IgD-negative memory B cell (primary cell): ENCODE measurements at regions not wholly inside any gene's neighbourhood (a gene's known extent, or its start where the extent isn't known, plus 50 kb on each side); places are given as distances from the start of the nearest gene placed in this dataset.
"Not testable (repeated sequence)": the region's sequence is repeated elsewhere in the genome, so short reads cannot be mapped to it uniquely, and the experiment has no call there.

Experiments
- H3K27ac Mint-ChIP-seq, 3 donors: one replicate each; pipeline ENCODE4 v1.8.0; 2020 to 2022; ENCODE audit warnings: mild to moderate bottlenecking in 3 of 3, mixed read lengths in 3 of 3, moderate library complexity in 1 of 3
- H3K27me3 Mint-ChIP-seq: one replicate; pipeline ENCODE4 v1.8.0; 2021; ENCODE audit warnings: mixed read lengths
- H3K36me3 Mint-ChIP-seq: one replicate; pipeline ENCODE4 v1.8.0; 2020; ENCODE audit warnings: mild to moderate bottlenecking, mixed read lengths
- H3K4me1 Mint-ChIP-seq, 3 donors: one replicate each; pipeline ENCODE4 v1.8.0; 2020 to 2022; ENCODE audit warnings: mixed read lengths in 3 of 3, mild to moderate bottlenecking in 1 of 3
- H3K4me3 Mint-ChIP-seq, 4 donors: one replicate each; pipeline ENCODE4 v1.8.0; 2020 to 2022; ENCODE audit warnings: mild to moderate bottlenecking in 4 of 4, mixed read lengths in 4 of 4, moderate library complexity in 3 of 4
- H3K9me3 Mint-ChIP-seq, 3 donors: one replicate each; pipeline ENCODE4 v1.8.0; 2020 to 2021; ENCODE audit warnings: mixed read lengths in 3 of 3, mild to moderate bottlenecking in 1 of 3

- peaks cover 2% of the 10 kb centered on the region for H3K27me3 Mint-ChIP-seq
- H3K9me3 Mint-ChIP-seq, result peaks cover 2 to 4% (median 3%) of the 10 kb centered on the region in 3 donors
- H3K4me3 Mint-ChIP-seq, result no peak overlapping the region
- H3K36me3 Mint-ChIP-seq, result no peaks in the 10 kb centered on the region
- no peaks in the 10 kb centered on the region for H3K4me1 Mint-ChIP-seq
- H3K27ac Mint-ChIP-seq, result no peak overlapping the region
Measured at GRCh38 chr16:19980632-19981265, 92.9 kb downstream of the GPR139 start.

GRCh38 chr16:19979638-19980037, 94.1 kb downstream of the GPR139 start:
- H3K27ac Mint-ChIP-seq, result no peak overlapping the region
- H3K36me3 Mint-ChIP-seq, result no peaks in the 10 kb centered on the region
- peaks cover 3 to 9% (median 3%) of the 10 kb centered on the region in 3 donors for H3K9me3 Mint-ChIP-seq
- no peaks in the 10 kb centered on the region for H3K4me1 Mint-ChIP-seq
- H3K27me3 Mint-ChIP-seq, result peaks cover 2% of the 10 kb centered on the region
- no peak overlapping the region for H3K4me3 Mint-ChIP-seq

GRCh38 chr16:19974607-19975006, 90.0 kb upstream of the GPRC5B start:
- Mint-ChIP-seq H3K36me3 (no peaks in the 10 kb centered on the region), H3K27me3 (peaks cover 2% of the 10 kb centered on the region), H3K4me3 (no peak overlapping the region), H3K9me3 (peaks cover 2 to 9% (median 2%) of the 10 kb centered on the region in 3 donors), H3K27ac (no peak overlapping the region), H3K4me1 (no peaks in the 10 kb centered on the region)

- no peaks in the 10 kb centered on the region for H3K27me3 Mint-ChIP-seq
- H3K36me3 Mint-ChIP-seq, result no peaks in the 10 kb centered on the region
- H3K4me3 Mint-ChIP-seq, result no peak overlapping the region
- H3K9me3 Mint-ChIP-seq, result peaks cover 2 to 5% (median 2%) of the 10 kb centered on the region in 3 donors
- H3K4me1 Mint-ChIP-seq, result no peaks in the 10 kb centered on the region
- no peak overlapping the region for H3K27ac Mint-ChIP-seq
Measured at GRCh38 chr16:19972111-19972510, 87.5 kb upstream of the GPRC5B start.

- peaks cover 0 to 2% (median 0%) of the 10 kb centered on the region in 3 donors for H3K9me3 Mint-ChIP-seq
- H3K4me1 Mint-ChIP-seq, result no peaks in the 10 kb centered on the region
- H3K4me3 Mint-ChIP-seq, result no peak overlapping the region
- H3K27me3 Mint-ChIP-seq, result no peaks in the 10 kb centered on the region
- H3K27ac Mint-ChIP-seq, result peak overlapping the region in 1 of 3 donors; percentile 11
- H3K36me3 Mint-ChIP-seq, result peaks cover 2% of the 10 kb centered on the region
Measured at GRCh38 chr16:19968891-19969683, 84.4 kb upstream of the GPRC5B start.

- Mint-ChIP-seq H3K27me3 (peaks cover 2% of the 10 kb centered on the region), H3K36me3 (peaks cover 2% of the 10 kb centered on the region), H3K4me3 (no peak overlapping the region), H3K4me1 (no peaks in the 10 kb centered on the region), H3K9me3 (peaks cover 0 to 2% (median 0%) of the 10 kb centered on the region in 3 donors), H3K27ac (no peak overlapping the region)
Measured at GRCh38 chr16:19967963-19968362, 83.3 kb upstream of the GPRC5B start.

GRCh38 chr16:19967561-19967960, 82.9 kb upstream of the GPRC5B start:
- Mint-ChIP-seq H3K4me3 (no peak overlapping the region), H3K36me3 (peaks cover 2% of the 10 kb centered on the region), H3K27ac (no peak overlapping the region), H3K27me3 (peaks cover 2% of the 10 kb centered on the region), H3K9me3 (peaks cover 0 to 2% (median 0%) of the 10 kb centered on the region in 3 donors), H3K4me1 (no peaks in the 10 kb centered on the region)

- Mint-ChIP-seq H3K4me3 (no peak overlapping the region), H3K27me3 (peaks cover 2% of the 10 kb centered on the region), H3K4me1 (no peaks in the 10 kb centered on the region), H3K36me3 (peaks cover 2% of the 10 kb centered on the region), H3K27ac (no peak overlapping the region), H3K9me3 (peaks cover 0 to 3% (median 0%) of the 10 kb centered on the region in 3 donors)
Measured at GRCh38 chr16:19963301-19963700, 78.7 kb upstream of the GPRC5B start.

GRCh38 chr16:19960183-19960582, 75.5 kb upstream of the GPRC5B start:
- Mint-ChIP-seq H3K9me3 (peaks cover 0 to 3% (median 0%) of the 10 kb centered on the region in 3 donors), H3K27ac (no peak overlapping the region), H3K36me3 (peaks cover 2% of the 10 kb centered on the region), H3K4me1 (no peaks in the 10 kb centered on the region), H3K27me3 (peaks cover 2% of the 10 kb centered on the region), H3K4me3 (no peak overlapping the region)

GRCh38 chr16:19959736-19960135, 75.1 kb upstream of the GPRC5B start:
- Mint-ChIP-seq H3K27ac (no peak overlapping the region), H3K27me3 (peaks cover 2% of the 10 kb centered on the region), H3K4me3 (no peak overlapping the region), H3K4me1 (no peaks in the 10 kb centered on the region), H3K36me3 (peaks cover 2% of the 10 kb centered on the region), H3K9me3 (peaks cover 0 to 3% (median 0%) of the 10 kb centered on the region in 3 donors)

- H3K4me3 Mint-ChIP-seq, H3K27me3 Mint-ChIP-seq, H3K4me1 Mint-ChIP-seq, H3K27ac Mint-ChIP-seq, H3K9me3 Mint-ChIP-seq, H3K36me3 Mint-ChIP-seq: not testable (repeated sequence)
Measured at GRCh38 chr16:19955896-19956295, 71.2 kb upstream of the GPRC5B start.

- H3K9me3 Mint-ChIP-seq, H3K27me3 Mint-ChIP-seq, H3K4me1 Mint-ChIP-seq, H3K27ac Mint-ChIP-seq, H3K36me3 Mint-ChIP-seq, H3K4me3 Mint-ChIP-seq: not testable (repeated sequence)
Measured at GRCh38 chr16:19955084-19955483, 70.4 kb upstream of the GPRC5B start.

- H3K27me3 Mint-ChIP-seq, result peaks cover 3% of the 10 kb centered on the region
- no peaks in the 10 kb centered on the region for H3K4me1 Mint-ChIP-seq
- no peak overlapping the region for H3K27ac Mint-ChIP-seq
- peaks cover 0 to 2% (median 0%) of the 10 kb centered on the region in 3 donors for H3K9me3 Mint-ChIP-seq
- no peak overlapping the region for H3K4me3 Mint-ChIP-seq
- H3K36me3 Mint-ChIP-seq, result no peaks in the 10 kb centered on the region
Measured at GRCh38 chr16:19948186-19949104, 63.8 kb upstream of the GPRC5B start.

GRCh38 chr16:19945934-19946333, 61.3 kb upstream of the GPRC5B start:
- H3K36me3 Mint-ChIP-seq, result no peaks in the 10 kb centered on the region
- peaks cover 0 to 2% (median 0%) of the 10 kb centered on the region in 3 donors for H3K9me3 Mint-ChIP-seq
- H3K4me3 Mint-ChIP-seq, result no peak overlapping the region
- no peaks in the 10 kb centered on the region for H3K4me1 Mint-ChIP-seq
- H3K27ac Mint-ChIP-seq, result no peak overlapping the region
- H3K27me3 Mint-ChIP-seq, result peaks cover 3% of the 10 kb centered on the region

GRCh38 chr16:19940195-19940594, 55.5 kb upstream of the GPRC5B start:
- no peak overlapping the region for H3K27ac Mint-ChIP-seq
- H3K27me3 Mint-ChIP-seq, result peaks cover 3% of the 10 kb centered on the region
- no peaks in the 10 kb centered on the region for H3K4me1 Mint-ChIP-seq
- H3K4me3 Mint-ChIP-seq, result no peak overlapping the region
- H3K9me3 Mint-ChIP-seq, result peaks cover 0 to 2% (median 0%) of the 10 kb centered on the region in 3 donors
- H3K36me3 Mint-ChIP-seq, result peaks cover 1% of the 10 kb centered on the region
